ENCODE measurements at regions not wholly inside any gene's neighbourhood (a gene's known extent, or its start where the extent isn't known, plus 50 kb on each side); places are given as distances from the start of the nearest gene placed in this dataset.

DNA sequence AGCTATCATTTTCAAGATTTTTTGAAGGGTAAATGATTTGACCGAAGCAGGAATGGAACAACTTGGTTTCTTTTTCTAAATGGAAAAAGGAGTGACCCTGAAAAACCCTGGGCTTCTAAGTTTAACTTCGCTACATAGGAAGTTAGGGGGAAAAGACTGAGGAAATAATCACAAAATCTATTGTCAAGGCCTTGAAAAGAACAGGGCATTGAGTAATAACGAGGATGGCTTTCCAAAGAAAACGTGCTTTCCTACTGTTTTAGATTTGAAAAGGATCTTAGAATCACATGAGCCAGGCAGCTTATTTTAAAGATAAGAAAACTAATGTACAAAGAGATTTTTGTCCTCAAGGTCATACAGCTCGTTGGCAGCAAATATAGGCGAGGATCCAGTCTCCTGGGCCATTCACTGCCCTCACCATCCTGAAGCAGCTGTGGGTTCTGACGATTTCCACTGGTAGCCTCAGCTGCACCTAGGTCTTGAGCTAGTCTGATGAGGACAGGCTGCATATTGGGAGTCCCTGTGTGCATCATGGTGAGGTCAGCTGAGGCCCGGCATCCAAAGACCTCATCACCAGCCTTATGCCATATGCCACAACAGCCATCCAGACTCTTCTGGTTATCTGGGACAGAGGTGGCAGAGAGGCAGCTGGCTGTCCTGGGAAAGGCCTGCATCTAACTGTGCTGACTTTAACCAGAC is 384.7 kb upstream of the NRP1 start:
- TF ChIP-seq, protein P1, sequence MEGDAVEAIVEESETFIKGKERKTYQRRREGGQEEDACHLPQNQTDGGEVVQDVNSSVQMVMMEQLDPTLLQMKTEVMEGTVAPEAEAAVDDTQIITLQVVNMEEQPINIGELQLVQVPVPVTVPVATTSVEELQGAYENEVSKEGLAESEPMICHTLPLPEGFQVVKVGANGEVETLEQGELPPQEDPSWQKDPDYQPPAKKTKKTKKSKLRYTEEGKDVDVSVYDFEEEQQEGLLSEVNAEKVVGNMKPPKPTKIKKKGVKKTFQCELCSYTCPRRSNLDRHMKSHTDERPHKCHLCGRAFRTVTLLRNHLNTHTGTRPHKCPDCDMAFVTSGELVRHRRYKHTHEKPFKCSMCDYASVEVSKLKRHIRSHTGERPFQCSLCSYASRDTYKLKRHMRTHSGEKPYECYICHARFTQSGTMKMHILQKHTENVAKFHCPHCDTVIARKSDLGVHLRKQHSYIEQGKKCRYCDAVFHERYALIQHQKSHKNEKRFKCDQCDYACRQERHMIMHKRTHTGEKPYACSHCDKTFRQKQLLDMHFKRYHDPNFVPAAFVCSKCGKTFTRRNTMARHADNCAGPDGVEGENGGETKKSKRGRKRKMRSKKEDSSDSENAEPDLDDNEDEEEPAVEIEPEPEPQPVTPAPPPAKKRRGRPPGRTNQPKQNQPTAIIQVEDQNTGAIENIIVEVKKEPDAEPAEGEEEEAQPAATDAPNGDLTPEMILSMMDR (IDR thresholded peaks at IDR 0.05; ENCODE audit: insufficient read depth, low read length, severe bottlenecking) = no peak
- no peak overlapping the region for H3K4me3 ChIP-seq (ENCODE audit: low read depth, low read length)
- H3K36me3 ChIP-seq (ENCODE audit: control insufficient read depth, insufficient read depth, low read length) = no peaks in the 10 kb centered on the region
- DNase-seq (ENCODE audit: low read depth) (no peak), FAIRE-seq (no peak)
- no peaks in the 10 kb centered on the region for H3K27me3 ChIP-seq (ENCODE audit: control insufficient read depth, insufficient read depth, low read length)

DNA sequence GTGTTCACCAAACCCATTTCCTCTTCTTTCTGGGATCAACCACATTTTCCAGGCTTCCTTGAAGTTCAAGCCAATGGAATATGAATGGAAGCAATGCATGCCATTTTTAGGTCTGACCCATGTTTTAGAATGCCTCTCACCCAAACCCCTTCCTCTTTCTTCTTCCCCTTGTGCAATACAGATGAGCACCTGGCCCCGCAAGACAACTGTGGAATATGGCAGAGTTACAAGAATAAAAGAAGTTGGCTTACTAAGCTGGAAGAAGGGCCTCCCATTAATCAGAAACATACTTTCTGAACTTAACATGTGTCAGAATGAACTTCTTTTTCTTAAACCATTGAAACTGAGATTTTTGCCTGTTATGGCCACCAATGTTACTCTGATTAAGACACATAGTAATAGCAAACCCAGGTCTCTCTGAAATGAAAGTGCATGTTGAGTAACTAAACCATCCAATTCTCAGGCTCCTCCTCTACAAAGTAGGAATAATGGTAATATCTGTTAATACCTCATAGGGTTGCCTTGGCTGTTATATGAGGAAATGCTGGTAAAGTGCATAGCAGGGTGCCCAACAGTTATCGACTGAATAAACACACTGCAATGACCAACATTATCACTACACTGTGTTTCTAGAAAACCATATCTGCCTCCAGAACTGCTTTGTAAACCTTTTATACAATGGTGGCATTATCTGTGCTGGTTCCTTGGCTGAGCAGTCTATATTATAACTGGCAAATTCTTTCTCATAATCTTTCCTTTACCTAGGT is 382.2 kb upstream of the NRP1 start:
- Histone ChIP-seq H3K27me3 (ENCODE audit: control insufficient read depth, insufficient read depth, low read length) (no peaks in the 10 kb centered on the region), H3K4me3 (ENCODE audit: low read depth, low read length) (no peak overlapping the region), H3K36me3 (ENCODE audit: control insufficient read depth, insufficient read depth, low read length) (no peaks in the 10 kb centered on the region)
- TF ChIP-seq, protein P1 (IDR thresholded peaks at IDR 0.05; ENCODE audit: insufficient read depth, low read length, severe bottlenecking) = no peak
- FAIRE-seq = no peak
- no peak for DNase-seq (ENCODE audit: low read depth)

DNA sequence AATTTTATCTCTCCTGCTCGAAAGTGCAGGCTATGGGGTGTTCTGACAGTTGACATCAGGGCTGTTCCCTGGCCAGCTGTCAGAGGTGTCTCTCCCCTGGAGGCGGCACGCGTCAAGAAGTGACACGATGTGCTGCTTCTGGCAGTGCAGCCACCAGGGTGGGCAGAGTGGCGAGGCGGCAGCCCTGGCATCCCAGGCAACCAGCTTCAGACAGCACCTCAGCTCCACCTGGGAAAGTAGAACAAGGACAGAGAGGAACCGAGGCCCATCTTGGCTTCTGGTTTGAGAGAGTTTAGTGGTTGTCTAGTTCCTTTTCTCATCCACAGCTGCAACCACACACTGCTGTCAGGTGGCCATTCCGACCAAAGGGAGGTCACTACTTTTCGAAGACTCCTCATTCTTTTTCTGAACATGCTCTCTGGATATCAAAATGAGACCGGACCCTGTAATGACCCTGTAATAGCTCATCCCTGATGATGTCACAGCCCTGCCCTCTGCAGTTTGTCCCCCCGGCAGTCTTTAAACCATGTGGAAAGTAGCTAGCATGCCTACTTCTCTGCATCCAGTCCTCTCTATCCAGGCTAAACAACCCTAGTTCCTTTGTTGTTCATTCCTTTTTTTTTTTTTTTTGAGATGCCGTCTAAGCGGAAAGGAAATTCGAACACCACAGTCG is 381.0 kb upstream of the NRP1 start:
- Histone ChIP-seq H3K4me3 (ENCODE audit: low read depth, low read length) (no peak overlapping the region), H3K36me3 (ENCODE audit: control insufficient read depth, insufficient read depth, low read length) (no peaks in the 10 kb centered on the region), H3K27me3 (ENCODE audit: control insufficient read depth, insufficient read depth, low read length) (no peaks in the 10 kb centered on the region)
- no peak for DNase-seq (ENCODE audit: low read depth)
- peak; percentile 64 for FAIRE-seq
- TF ChIP-seq, protein P1 (IDR thresholded peaks at IDR 0.05; ENCODE audit: insufficient read depth, low read length, severe bottlenecking) = no peak

DNA sequence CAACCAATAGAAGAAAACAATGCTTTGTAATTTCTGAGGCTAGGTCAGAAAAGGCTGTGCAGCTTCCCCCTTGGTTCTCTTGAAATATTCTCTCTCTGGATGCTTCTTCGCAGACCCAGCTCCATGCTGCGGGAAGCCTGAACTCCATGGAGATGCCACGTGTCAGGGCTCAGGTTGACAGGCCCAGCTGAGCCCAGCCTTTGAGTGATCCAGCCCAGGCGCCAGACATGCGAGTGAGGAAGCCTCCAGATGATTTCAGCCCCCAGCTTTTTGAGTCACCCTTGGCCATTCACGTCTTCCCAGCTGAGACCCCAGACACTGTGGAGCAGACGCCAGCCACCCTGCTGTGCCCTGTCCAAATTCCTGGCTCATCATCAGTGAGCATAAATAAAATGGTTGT is 378.4 kb upstream of the NRP1 start:
- no peak for FAIRE-seq
- Histone ChIP-seq H3K36me3 (ENCODE audit: control insufficient read depth, insufficient read depth, low read length) (no peaks in the 10 kb centered on the region), H3K27me3 (ENCODE audit: control insufficient read depth, insufficient read depth, low read length) (no peaks in the 10 kb centered on the region), H3K4me3 (ENCODE audit: low read depth, low read length) (no peak overlapping the region)
- TF ChIP-seq, protein P1 (IDR thresholded peaks at IDR 0.05; ENCODE audit: insufficient read depth, low read length, severe bottlenecking) = no peak
- DNase-seq (ENCODE audit: low read depth) = no peak

DNA sequence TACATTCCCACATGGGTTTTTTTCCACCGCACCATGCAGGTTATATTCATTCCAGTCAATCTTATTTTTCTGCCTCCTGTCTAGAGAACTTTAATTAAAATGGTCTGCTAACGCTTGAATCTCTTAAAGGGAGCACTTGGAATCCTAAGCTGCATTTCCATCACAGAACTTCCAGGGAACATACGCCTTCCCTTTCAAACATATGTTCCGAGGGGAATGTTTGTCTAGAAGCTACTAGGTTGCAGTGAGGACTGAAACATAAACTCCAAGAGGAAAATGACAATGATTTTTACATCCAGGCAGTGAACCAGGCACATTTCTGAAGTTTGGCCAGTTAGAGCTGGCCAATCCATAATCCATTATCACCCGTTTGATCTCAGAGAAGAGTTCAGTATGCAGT is 375.5 kb upstream of the NRP1 start:
- TF ChIP-seq, protein P1 (IDR thresholded peaks at IDR 0.05; ENCODE audit: insufficient read depth, low read length, severe bottlenecking) = no peak
- no peak for FAIRE-seq
- no peak for DNase-seq (ENCODE audit: low read depth)
- Histone ChIP-seq H3K4me3 (ENCODE audit: low read depth, low read length) (no peak overlapping the region), H3K27me3 (ENCODE audit: control insufficient read depth, insufficient read depth, low read length) (no peaks in the 10 kb centered on the region), H3K36me3 (ENCODE audit: control insufficient read depth, insufficient read depth, low read length) (no peaks in the 10 kb centered on the region)
